ENCODE measurements at regions not wholly inside any gene's neighbourhood (a gene's known extent, or its start where the extent isn't known, plus 50 kb on each side); places are given as distances from the start of the nearest gene placed in this dataset.

- TF ChIP-seq CTCF (IDR thresholded peaks at IDR 0.05; ENCODE audit: low read depth, low read length, poor library complexity, severe bottlenecking), result no peak
- no peak for TF ChIP-seq EZH2phosphoT487 (IDR thresholded peaks at IDR 0.05; ENCODE audit: borderline replicate concordance, low read length)
Measured at GRCh38 chr14:28482251-28483040, 284.1 kb upstream of the FOXG1 start.

Measured in DOHH2 (cell line).